ENCODE measurements at regions not wholly inside any gene's neighbourhood (a gene's known extent, or its start where the extent isn't known, plus 50 kb on each side); places are given as distances from the start of the nearest gene placed in this dataset.

- TF ChIP-seq POLR2A (IDR thresholded peaks at IDR 0.05) = no peak
- TF ChIP-seq, protein P1, sequence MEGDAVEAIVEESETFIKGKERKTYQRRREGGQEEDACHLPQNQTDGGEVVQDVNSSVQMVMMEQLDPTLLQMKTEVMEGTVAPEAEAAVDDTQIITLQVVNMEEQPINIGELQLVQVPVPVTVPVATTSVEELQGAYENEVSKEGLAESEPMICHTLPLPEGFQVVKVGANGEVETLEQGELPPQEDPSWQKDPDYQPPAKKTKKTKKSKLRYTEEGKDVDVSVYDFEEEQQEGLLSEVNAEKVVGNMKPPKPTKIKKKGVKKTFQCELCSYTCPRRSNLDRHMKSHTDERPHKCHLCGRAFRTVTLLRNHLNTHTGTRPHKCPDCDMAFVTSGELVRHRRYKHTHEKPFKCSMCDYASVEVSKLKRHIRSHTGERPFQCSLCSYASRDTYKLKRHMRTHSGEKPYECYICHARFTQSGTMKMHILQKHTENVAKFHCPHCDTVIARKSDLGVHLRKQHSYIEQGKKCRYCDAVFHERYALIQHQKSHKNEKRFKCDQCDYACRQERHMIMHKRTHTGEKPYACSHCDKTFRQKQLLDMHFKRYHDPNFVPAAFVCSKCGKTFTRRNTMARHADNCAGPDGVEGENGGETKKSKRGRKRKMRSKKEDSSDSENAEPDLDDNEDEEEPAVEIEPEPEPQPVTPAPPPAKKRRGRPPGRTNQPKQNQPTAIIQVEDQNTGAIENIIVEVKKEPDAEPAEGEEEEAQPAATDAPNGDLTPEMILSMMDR (IDR thresholded peaks at IDR 0.05) = peak in 4 of 7 experiments; percentile 24 to 58 (median 32)
Measured at GRCh38 chr11:34565417-34566207, 52.0 kb upstream of the ELF5 start.

Measured in body of pancreas (tissue), 4 donors.